ENCODE measurements at regions not wholly inside any gene's neighbourhood (a gene's known extent, or its start where the extent isn't known, plus 50 kb on each side); places are given as distances from the start of the nearest gene placed in this dataset.

- no peaks in the 10 kb centered on the region for H3K27me3 ChIP-seq
- no peaks in the 10 kb centered on the region for H3K9me3 ChIP-seq
- no peak for DNase-seq
- no peak overlapping the region for H3K27ac ChIP-seq
- no peak overlapping the region for H3K4me3 ChIP-seq
- no peaks in the 10 kb centered on the region for H3K36me3 ChIP-seq
- no peaks in the 10 kb centered on the region for H3K4me1 ChIP-seq
- no peak for TF ChIP-seq POLR2A (IDR thresholded peaks at IDR 0.05)
- TF ChIP-seq, protein P1, sequence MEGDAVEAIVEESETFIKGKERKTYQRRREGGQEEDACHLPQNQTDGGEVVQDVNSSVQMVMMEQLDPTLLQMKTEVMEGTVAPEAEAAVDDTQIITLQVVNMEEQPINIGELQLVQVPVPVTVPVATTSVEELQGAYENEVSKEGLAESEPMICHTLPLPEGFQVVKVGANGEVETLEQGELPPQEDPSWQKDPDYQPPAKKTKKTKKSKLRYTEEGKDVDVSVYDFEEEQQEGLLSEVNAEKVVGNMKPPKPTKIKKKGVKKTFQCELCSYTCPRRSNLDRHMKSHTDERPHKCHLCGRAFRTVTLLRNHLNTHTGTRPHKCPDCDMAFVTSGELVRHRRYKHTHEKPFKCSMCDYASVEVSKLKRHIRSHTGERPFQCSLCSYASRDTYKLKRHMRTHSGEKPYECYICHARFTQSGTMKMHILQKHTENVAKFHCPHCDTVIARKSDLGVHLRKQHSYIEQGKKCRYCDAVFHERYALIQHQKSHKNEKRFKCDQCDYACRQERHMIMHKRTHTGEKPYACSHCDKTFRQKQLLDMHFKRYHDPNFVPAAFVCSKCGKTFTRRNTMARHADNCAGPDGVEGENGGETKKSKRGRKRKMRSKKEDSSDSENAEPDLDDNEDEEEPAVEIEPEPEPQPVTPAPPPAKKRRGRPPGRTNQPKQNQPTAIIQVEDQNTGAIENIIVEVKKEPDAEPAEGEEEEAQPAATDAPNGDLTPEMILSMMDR (IDR thresholded peaks at IDR 0.05) = no peak
Observed at GRCh38 chr10:21234761-21235160, 290.7 kb downstream of the SKIDA1 start.

DNA sequence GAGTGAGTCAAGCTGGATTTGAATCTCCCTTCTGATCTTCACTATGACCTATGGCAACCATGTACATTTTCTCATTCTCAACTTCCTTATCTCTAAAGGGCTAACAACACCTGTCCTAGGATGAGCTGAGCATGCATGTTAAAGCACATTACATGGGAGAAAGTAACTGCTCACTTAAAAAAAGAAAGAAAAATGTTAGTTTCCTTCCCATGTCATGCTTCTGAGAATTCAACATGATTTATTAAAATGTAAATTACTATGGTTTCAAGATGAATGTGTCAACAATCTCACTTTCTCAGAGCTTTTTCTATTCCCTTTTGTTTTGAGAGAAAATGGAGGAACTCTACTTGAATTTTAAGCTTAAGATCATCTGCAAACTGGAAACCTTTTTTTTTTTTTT is 295.3 kb downstream of the SKIDA1 start:
- Histone ChIP-seq H3K36me3 (no peaks in the 10 kb centered on the region), H3K4me3 (no peak overlapping the region), H3K27ac (no peak overlapping the region), H3K9me3 (no peaks in the 10 kb centered on the region), H3K27me3 (no peaks in the 10 kb centered on the region), H3K4me1 (no peaks in the 10 kb centered on the region)
- TF ChIP-seq, protein P1 (IDR thresholded peaks at IDR 0.05) = no peak
- no peak for TF ChIP-seq POLR2A (IDR thresholded peaks at IDR 0.05)
- DNase-seq = no peak

DNA sequence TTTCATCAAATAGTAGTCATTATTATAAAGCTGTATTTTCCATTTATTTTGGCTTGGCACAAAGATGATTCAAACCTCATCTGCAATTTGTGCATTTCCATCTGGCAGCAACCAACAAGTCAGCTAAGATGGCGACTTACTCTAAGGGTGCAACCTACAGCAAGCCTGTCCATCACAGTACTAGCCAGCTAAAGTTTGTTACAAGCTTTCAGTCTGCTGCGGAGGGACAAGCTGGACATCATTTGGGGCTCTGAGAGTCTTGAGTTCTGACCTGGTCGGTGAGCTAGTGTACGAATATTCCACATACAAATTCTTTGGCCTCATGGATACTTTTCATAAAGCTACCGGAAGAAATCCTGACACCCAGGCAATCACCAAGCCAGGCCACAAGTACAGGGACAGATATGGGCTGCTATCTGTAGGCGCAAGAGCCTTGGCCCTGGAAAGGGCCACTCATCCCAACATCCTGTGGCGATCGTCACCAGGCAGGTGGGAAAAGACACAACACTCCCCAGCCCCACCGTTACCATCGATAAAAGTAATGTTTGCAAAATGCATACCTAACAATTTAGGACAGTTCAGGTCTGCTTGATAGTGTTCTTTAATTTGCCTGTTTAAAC is 307.6 kb downstream of the SKIDA1 start:
- H3K9me3 ChIP-seq = no peaks in the 10 kb centered on the region
- no peaks in the 10 kb centered on the region for H3K27me3 ChIP-seq
- DNase-seq = no peak
- TF ChIP-seq, protein P1 (IDR thresholded peaks at IDR 0.05) = no peak
- TF ChIP-seq POLR2A (IDR thresholded peaks at IDR 0.05) = no peak
- no peaks in the 10 kb centered on the region for H3K36me3 ChIP-seq
- H3K4me3 ChIP-seq = no peak overlapping the region
- H3K27ac ChIP-seq = no peak overlapping the region
- no peaks in the 10 kb centered on the region for H3K4me1 ChIP-seq

DNA sequence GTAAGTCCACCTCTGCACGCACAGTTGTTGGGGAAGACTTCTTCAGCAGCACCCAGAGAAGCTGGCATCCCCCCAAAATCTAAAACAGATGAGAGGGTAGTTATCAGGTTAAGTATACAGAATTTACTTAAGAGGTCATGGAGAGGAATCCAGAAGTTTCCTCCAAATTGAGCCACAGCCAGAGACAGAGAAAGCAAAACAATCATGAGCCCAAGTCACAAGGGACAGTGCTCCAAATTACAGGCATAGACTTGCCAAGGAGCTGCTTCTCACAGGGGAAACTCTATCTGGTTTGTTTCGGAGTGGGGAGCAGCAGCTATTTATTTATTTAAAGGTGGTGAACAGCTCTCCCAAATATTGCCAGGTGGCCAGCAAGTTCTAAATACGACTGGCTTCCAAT is 308.4 kb downstream of the SKIDA1 start:
- no peak overlapping the region for H3K4me3 ChIP-seq
- no peaks in the 10 kb centered on the region for H3K27me3 ChIP-seq
- H3K36me3 ChIP-seq = no peaks in the 10 kb centered on the region
- no peak overlapping the region for H3K27ac ChIP-seq
- TF ChIP-seq POLR2A (IDR thresholded peaks at IDR 0.05) = no peak
- TF ChIP-seq, protein P1 (IDR thresholded peaks at IDR 0.05) = no peak
- DNase-seq = no peak
- no peaks in the 10 kb centered on the region for H3K4me1 ChIP-seq
- H3K9me3 ChIP-seq = no peaks in the 10 kb centered on the region

DNA sequence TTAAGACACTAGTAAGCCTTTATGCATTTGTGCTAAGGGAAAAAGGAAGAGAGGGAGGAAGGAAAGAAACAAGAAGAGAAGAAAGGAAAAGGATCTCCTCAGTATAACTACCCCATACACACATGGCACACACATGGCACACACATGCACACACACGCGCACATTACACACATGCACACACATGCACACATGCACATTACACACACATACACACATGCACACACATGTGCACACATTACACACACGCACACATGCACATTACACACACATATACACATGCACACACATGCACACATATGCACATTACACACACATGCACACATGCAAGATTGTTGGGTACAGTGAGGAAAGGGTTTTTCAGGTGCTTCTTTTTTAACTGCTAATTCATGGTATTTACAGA is 311.2 kb downstream of the SKIDA1 start:
- Histone ChIP-seq H3K27ac (no peak overlapping the region), H3K36me3 (no peaks in the 10 kb centered on the region), H3K4me3 (no peak overlapping the region), H3K9me3 (no peaks in the 10 kb centered on the region), H3K4me1 (no peaks in the 10 kb centered on the region), H3K27me3 (no peaks in the 10 kb centered on the region)
- no peak for TF ChIP-seq POLR2A (IDR thresholded peaks at IDR 0.05)
- TF ChIP-seq, protein P1 (IDR thresholded peaks at IDR 0.05) = no peak
- DNase-seq = no peak

DNA sequence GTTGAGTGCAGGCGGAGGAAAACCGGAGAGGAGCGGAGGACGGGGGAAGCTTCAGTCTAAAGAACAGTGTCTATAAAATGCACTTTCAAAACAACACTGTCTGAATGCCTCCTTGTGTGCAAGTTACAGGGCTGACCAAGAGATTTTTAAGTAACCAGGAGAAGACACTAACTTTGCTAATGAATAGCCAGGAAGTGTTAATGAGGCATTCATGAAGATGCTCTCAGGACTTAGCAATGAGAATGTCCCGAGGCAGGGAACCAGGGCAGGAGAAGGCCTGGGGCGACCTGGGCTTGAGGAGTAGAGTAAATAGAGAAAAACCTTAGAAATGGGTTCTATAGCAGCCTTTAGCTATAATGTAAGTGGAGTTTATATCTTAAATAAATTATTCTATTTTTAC is 312.1 kb downstream of the SKIDA1 start:
- Histone ChIP-seq H3K4me3 (no peak overlapping the region), H3K4me1 (no peaks in the 10 kb centered on the region), H3K9me3 (no peaks in the 10 kb centered on the region), H3K27me3 (no peaks in the 10 kb centered on the region), H3K27ac (no peak overlapping the region), H3K36me3 (no peaks in the 10 kb centered on the region)
- TF ChIP-seq POLR2A (IDR thresholded peaks at IDR 0.05) = no peak
- TF ChIP-seq, protein P1 (IDR thresholded peaks at IDR 0.05) = no peak
- no peak for DNase-seq

Data from Peyer's patch (tissue), 4 donors.